Occipital lobe (tissue), 2 donors: ENCODE measurements at regions not wholly inside any gene's neighbourhood (a gene's known extent, or its start where the extent isn't known, plus 50 kb on each side); places are given as distances from the start of the nearest gene placed in this dataset. TPM values are rescaled to one million over a fixed set of nuclear protein-coding genes. Genes with fewer than 3 reads are reported as not detected.

Experiments
- DNase-seq: peaks from one replicate; lab custom pipeline; 2025; lab: John Stamatoyannopoulos, UW
- small RNA-seq: library from RNA; depleted of rRNA; stranded (forward); fragments of <200 nt; gene quantifications from one replicate; pipeline ENCODE3, GENCODE V24; 2014

DNA sequence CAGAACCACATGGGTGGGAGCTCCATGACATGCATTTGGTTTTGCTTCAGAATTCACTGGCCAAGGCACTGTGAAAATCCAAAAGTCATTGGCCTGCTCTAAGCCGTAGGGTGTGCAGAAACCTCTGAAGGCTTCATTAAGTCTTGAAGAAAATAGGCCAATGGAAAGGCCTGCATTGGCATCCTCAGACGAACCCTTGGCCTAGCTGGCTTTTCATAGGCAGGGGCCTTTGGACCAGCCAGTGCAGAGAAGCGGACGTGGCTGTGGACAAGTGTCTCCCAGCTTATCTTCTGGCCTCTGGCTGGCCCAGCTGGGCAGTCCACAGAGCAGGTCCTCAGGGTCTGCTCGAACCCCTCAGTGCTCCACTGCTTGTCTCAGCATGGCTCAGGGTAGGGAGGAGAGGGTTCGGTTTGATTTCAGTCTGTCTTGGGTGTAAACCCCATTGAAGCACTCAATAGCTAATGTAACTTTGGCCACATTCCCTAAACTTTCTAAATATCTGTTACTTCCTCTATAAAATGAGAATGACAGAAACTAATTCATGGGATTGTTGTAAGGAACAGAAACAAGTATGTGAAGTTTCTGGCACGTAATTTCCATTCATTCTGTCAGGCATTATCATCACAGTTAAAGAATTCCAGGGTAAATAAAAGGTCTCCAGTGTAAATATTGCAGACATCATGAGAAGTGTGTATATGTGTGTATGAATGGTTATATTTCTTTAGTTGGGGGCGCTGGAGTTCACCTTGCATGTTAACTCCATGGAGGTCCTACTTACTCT, 125.5 kb downstream of the TFCP2L1 start:
- no peak for DNase-seq

DNA sequence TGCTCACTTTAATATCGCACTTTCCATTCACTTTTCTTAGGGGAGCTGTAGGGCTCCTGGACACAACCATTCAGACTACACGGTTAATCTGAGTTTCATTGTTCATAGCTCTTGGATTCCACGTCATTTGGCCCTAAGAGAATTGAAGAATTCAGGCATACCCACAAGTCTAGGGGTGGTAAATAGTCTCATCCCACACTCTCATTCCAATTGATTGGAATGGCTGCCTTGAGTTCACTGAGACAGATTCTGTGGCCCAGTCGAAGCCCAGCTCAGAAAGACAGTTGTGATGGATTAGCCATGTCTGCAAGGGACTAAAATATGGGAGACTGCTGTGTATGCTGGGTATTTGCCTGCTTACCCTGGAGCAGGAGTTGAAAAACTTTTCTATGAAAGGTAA, 124.6 kb downstream of the TFCP2L1 start:
- DNase-seq, result no peak

DNA sequence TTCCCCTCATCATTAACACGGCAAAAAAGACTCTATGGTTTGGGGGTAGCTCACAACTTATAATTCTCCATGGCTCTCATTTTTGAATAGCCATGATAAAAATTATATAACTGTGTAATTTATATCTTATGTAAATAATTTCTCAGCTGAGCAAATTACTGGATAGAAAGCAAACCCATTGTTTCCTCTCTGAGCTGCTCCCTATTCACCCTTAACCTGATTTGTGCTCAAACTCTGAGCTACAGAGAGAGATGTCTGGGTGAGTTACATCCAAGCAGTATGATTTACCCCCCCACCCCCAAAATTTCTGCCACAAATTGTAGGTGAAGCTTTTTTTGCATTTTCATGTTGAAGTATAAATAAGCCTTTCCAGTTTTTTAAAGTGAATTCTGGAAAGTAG, 123.7 kb downstream of the TFCP2L1 start:
- no peak for DNase-seq

DNA sequence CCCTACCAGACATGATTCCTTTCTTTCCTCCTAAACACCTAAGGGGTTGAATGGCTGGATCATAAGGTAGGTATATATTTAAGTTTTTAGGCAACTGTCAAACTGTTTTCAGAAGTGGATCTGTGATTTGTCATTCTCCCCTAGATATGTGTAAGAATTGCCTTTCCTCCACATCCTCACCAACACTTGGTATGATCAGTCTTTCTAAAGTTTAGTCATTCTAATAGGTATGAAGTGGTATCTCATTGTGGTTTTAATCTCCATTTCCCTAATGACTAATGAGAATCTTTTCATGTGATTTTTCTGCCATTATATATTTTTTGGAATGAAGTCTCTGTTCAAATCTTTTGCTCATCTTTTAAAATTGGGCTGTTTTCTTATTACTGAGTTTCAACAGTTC, 122.1 kb downstream of the TFCP2L1 start:
- no peak for DNase-seq

DNA sequence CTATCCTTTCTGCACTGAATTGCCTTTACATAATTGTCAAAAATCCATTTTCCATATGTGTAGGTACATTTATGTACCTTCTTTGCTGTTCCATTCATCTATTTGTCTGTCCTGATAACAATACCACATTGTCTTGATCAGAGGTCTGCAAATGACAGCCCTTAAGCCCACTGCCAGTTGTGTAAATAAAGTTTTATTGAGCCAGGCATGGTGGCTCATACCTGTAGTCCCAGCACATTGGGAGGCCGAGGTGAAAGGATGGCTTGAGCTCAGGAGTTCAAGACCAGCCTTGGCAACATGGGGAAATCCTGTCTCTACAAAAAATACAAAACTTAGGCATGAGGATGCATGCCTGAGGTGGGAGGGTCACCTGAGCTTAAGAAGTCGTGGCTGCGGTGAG, 121.0 kb downstream of the TFCP2L1 start:
- no peak for DNase-seq

DNA sequence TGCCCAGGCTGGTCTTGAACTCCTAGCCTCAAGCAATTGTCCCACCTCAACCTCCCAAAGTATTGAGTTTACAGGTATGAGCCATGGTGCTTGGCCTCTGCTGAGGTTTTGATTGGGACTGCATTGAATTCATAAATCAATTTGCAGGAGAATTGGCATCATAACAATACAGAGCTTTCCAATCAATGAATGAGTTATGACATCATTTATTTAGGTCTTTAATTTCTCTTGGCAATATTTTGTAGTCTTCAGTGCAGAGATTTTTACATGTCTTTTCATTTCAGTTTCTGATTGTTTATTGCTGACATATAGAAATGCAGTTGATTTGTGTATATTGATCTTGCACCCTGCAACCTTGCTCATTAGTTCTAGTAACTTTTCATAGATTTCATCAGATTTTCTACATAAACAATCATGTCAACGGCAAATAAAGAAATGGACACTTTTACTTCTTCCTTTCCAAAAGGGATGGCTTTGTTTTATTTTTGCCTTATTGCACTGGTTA, 119.9 kb downstream of the TFCP2L1 start:
- no peak for DNase-seq

Small RNA genes lying in the stretch of these regions (small RNA-seq; reads per million reads assigned to genes)
- not detected for gene RF00019
